ENCODE measurements at regions not wholly inside any gene's neighbourhood (a gene's known extent, or its start where the extent isn't known, plus 50 kb on each side); places are given as distances from the start of the nearest gene placed in this dataset.

- TF ChIP-seq CTCF (IDR thresholded peaks at IDR 0.05) = no peak
- no peaks in the 10 kb centered on the region for H3K27me3 ChIP-seq
- DNase-seq (ENCODE audit: low spot score) = no peak
- H3K27ac ChIP-seq = no peak overlapping the region
- H3K4me3 ChIP-seq = no peak overlapping the region
- H3K36me3 ChIP-seq = no peaks in the 10 kb centered on the region
- no peaks in the 10 kb centered on the region for H3K9me3 ChIP-seq
- H3K4me1 ChIP-seq = no peaks in the 10 kb centered on the region
Measured at GRCh38 chr1:216836316-216836715, 113.1 kb upstream of the ESRRG start.

DNA sequence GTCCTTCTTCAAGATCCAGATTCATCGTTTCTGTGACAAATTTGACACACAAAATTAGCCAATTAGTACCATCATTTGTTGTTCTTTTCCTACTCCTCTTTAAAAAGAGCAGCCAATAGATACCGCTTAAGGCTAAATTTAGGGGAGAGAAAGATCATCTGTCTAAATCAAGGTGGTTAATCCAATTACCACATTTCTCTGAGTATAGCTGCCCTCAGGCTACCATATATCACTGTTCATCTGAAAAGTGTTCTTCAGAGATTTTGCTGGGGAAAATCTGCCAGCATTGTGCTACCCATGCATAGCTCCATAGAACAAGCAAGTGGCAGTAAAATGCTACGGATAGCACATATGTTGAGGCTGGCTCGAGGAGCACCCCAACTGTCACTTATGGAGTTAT lies 110.3 kb upstream of the ESRRG start:
- TF ChIP-seq CTCF (IDR thresholded peaks at IDR 0.05) = no peak
- H3K9me3 ChIP-seq = no peaks in the 10 kb centered on the region

GRCh38 chr1:216832192-216832591 lies 109.0 kb upstream of the ESRRG start:
- no peak overlapping the region for H3K27ac ChIP-seq
- H3K27me3 ChIP-seq = no peaks in the 10 kb centered on the region
- peaks cover 0 to 11% of the 10 kb centered on the region in 2 donors for H3K4me1 ChIP-seq
- no peak overlapping the region for H3K4me3 ChIP-seq
- H3K36me3 ChIP-seq = no peaks in the 10 kb centered on the region
- no peak for TF ChIP-seq CTCF (IDR thresholded peaks at IDR 0.05)
- no peak for DNase-seq (ENCODE audit: low spot score)
- no peaks in the 10 kb centered on the region for H3K9me3 ChIP-seq

More for the DNA sequence above, 110.3 kb upstream of the ESRRG start:
- no peaks in the 10 kb centered on the region for H3K27me3 ChIP-seq
- H3K27ac ChIP-seq = no peak overlapping the region
- no peak overlapping the region for H3K4me3 ChIP-seq
- peaks cover 0 to 11% of the 10 kb centered on the region in 2 donors for H3K4me1 ChIP-seq
- H3K36me3 ChIP-seq = no peaks in the 10 kb centered on the region
- DNase-seq (ENCODE audit: low spot score) = no peak

GRCh38 chr1:216830424-216831210 lies 107.4 kb upstream of the ESRRG start:
- no peak overlapping the region for H3K27ac ChIP-seq
- H3K9me3 ChIP-seq = no peaks in the 10 kb centered on the region
- peaks cover 0 to 11% of the 10 kb centered on the region in 2 donors for H3K4me1 ChIP-seq
- TF ChIP-seq CTCF (IDR thresholded peaks at IDR 0.05) = no peak
- H3K27me3 ChIP-seq = no peaks in the 10 kb centered on the region
- H3K36me3 ChIP-seq = no peaks in the 10 kb centered on the region
- no peak for DNase-seq (ENCODE audit: low spot score)
- H3K4me3 ChIP-seq = no peak overlapping the region

- Histone ChIP-seq H3K9me3 (no peaks in the 10 kb centered on the region), H3K27ac (no peak overlapping the region), H3K36me3 (no peaks in the 10 kb centered on the region), H3K4me1 (peaks cover 0 to 11% of the 10 kb centered on the region in 2 donors), H3K27me3 (no peaks in the 10 kb centered on the region), H3K4me3 (no peak overlapping the region)
- TF ChIP-seq CTCF (IDR thresholded peaks at IDR 0.05) = no peak
- no peak for DNase-seq (ENCODE audit: low spot score)
Measured at GRCh38 chr1:216827251-216827650, 104.0 kb upstream of the ESRRG start.

- TF ChIP-seq CTCF (IDR thresholded peaks at IDR 0.05) = no peak
- Histone ChIP-seq H3K9me3 (no peaks in the 10 kb centered on the region), H3K36me3 (no peaks in the 10 kb centered on the region), H3K27me3 (no peaks in the 10 kb centered on the region), H3K4me3 (no peak overlapping the region), H3K4me1 (peaks cover 0 to 11% of the 10 kb centered on the region in 2 donors), H3K27ac (no peak overlapping the region)
- DNase-seq (ENCODE audit: low spot score) = no peak
Measured at GRCh38 chr1:216826646-216827045, 103.4 kb upstream of the ESRRG start.
